ENCODE measurements at regions not wholly inside any gene's neighbourhood (a gene's known extent, or its start where the extent isn't known, plus 50 kb on each side); places are given as distances from the start of the nearest gene placed in this dataset.

GRCh38 chr13:80144493-80144892 lies 196.4 kb downstream of the SPRY2 start:
- Mint-ChIP-seq H3K9me3 (no peaks in the 10 kb centered on the region; the same call in 2 of the 3 replicates), H3K36me3 (ENCODE audit: low read depth) (no peaks in the 10 kb centered on the region), H3K4me1 (peaks cover 18% of the 10 kb centered on the region), H3K27me3 (ENCODE audit: insufficient read depth, low read depth, poor library complexity) (peaks cover 2% of the 10 kb centered on the region), H3K27ac (no peak overlapping the region), H3K4me3 (no peak overlapping the region)
- Histone ChIP-seq H3K4me1 (ENCODE audit: insufficient read depth) (peaks cover 12% of the 10 kb centered on the region), H3K79me2 (replicated peaks; ENCODE audit: insufficient read depth) (no peaks in the 10 kb centered on the region), H4K20me1 (replicated peaks; ENCODE audit: insufficient read depth) (no peaks in the 10 kb centered on the region), H3K4me2 (no peak overlapping the region), H3K36me3 (ENCODE audit: insufficient read depth) (no peaks in the 10 kb centered on the region), H3K27ac (ENCODE audit: low read depth) (no peak overlapping the region), H2AFZ (no peak overlapping the region), H3F3A (replicated peaks; ENCODE audit: low read depth) (no peaks in the 10 kb centered on the region), H3K27me3 (ENCODE audit: insufficient read depth) (no peaks in the 10 kb centered on the region), H3K4me3 (no peak overlapping the region), H3K9me2 (ENCODE audit: insufficient read depth) (peaks cover 4% of the 10 kb centered on the region; the same call in 1 of the 2 replicates)
- DNase-seq (ENCODE audit: low spot score): no peak
- no peak for ATAC-seq
- TF ChIP-seq CTCF (conservative IDR thresholded peaks at IDR 0.05; ENCODE audit: low read depth in 2 of 2) (no peak), EZH2phosphoT487 (IDR thresholded peaks at IDR 0.05; ENCODE audit: unreplicated experiment) (no peak), ZNF114 (CRISPR knock-in tag; IDR thresholded peaks at IDR 0.05) (no peak), ZNF331 (CRISPR knock-in tag; IDR thresholded peaks at IDR 0.05; ENCODE audit: low read depth) (no peak), REST (IDR thresholded peaks at IDR 0.05; ENCODE audit: unreplicated experiment) (no peak), JUNB (IDR thresholded peaks at IDR 0.05; ENCODE audit: unreplicated experiment) (no peak), NANOG (IDR thresholded peaks at IDR 0.05; ENCODE audit: borderline replicate concordance) (no peak), POLR2AphosphoS5 (IDR thresholded peaks at IDR 0.05; ENCODE audit: low read depth) (no peak), EZH2 (IDR thresholded peaks at IDR 0.05; ENCODE audit: low read depth, unreplicated experiment) (no peak), ETS1 (IDR thresholded peaks at IDR 0.05) (no peak), CREB1 (CRISPR knock-in tag; IDR thresholded peaks at IDR 0.05; ENCODE audit: low read depth) (no peak), ZNF462 (CRISPR knock-in tag; IDR thresholded peaks at IDR 0.05) (no peak), STAT1 (IDR thresholded peaks at IDR 0.05; ENCODE audit: unreplicated experiment) (no peak)

All from GM23338 (cell line).